Pancreas (tissue), 10 donors: ENCODE measurements at regions not wholly inside any gene's neighbourhood (a gene's known extent, or its start where the extent isn't known, plus 50 kb on each side); places are given as distances from the start of the nearest gene placed in this dataset.
A peak's percentile ranks its signal among the peaks of the same experiment; 100 is the strongest.

ENCODE experiments used
- ATAC-seq, 4 donors: fragments of 200-7000 bp; cut with Tn5 transposase; one replicate each; pipeline versions ENCODE4 v1.8.0 to v1.9.1; 2020; ENCODE audit warnings: mild to moderate bottlenecking in 4 of 4, moderate library complexity in 4 of 4
- DNase-seq, 6 donors: peaks; one replicate each; pipeline ENCODE4 v3.0.0-alpha.2; 2020
- FAIRE-seq: peaks from 2 replicates; lab custom pipeline; 2012; peaks lifted over from hg19 to GRCh38; lab: Jason Lieb, UNC
- H3K27ac ChIP-seq, 4 donors: fragments of 200-600 bp; sonication (generic); 1 replicate in 3 of 4; 2 replicates in 1 of 4; pipeline versions ENCODE4 v1.5.0 to v1.8.0; 2020
- H3K27me3 ChIP-seq, 4 donors: fragments of 200-600 bp; one replicate each; pipeline ENCODE4 v1.8.0; 2021
- H3K36me3 ChIP-seq, 3 donors: fragments of 200-600 bp; sonication (generic) in 1 of 3; one replicate each; pipeline versions ENCODE4 v1.5.0 to v1.8.0; 2020 to 2021
- H3K4me1 ChIP-seq, 3 donors: fragments of 200-600 bp; one replicate each; pipeline ENCODE4 v1.8.0; 2021
- H3K4me3 ChIP-seq, 4 donors: fragments of 200-600 bp; sonication (generic) in 2 of 4; one replicate each; pipeline versions ENCODE4 v1.5.0 to v1.8.0; 2020 to 2021
- H3K9me3 ChIP-seq, 4 donors: fragments of 200-600 bp; one replicate each; pipeline ENCODE4 v1.8.0; 2021
- WGBS, 2 donors: extraction: QIAGEN DNeasy Blood & Tissue Kit; methylation state at CpG; one replicate each; pipeline ENCODE4 v1.1.7; 2013; 5-methylcytosine and 5-hydroxymethylcytosine counted together
- intact Hi-C, 3 donors: fragments of 100-400 bp; cut with DNase I; formaldehyde crosslinking; loops; one replicate each; pipeline versions ENCODE4 v1.11.1 to v1.14.2; 2022
- TF ChIP-seq, protein P1 (sequence below), 4 donors: fragments of 200-600 bp; sonication (generic) in 3 of 4; IDR thresholded peaks; one replicate each; pipeline versions ENCODE4 v1.5.0 to v1.8.0; 2021; ENCODE audit warnings: antibody characterized with exemption in 4 of 4
- donor health status: healthy with polysubstance abuse.
- donor health status: DM: no; HTN: no; CAD: no; lungs with moderate emphysema.
- donor health status: DM: no; HTN: no; CAD: no.
- donor health status: control.
- donor health status: control.
- donor health status: Bipolar disorder and iron deficiency.
- donor health status: DM: yes; HTN: yes; CAD: no.
- donor health status: DM: no; HTN: no; CAD: no.
- donor health status: DM: no; HTN: no; CAD: no.
- donor health status: DM: yes; HTN: yes; CAD: no.

DNA sequence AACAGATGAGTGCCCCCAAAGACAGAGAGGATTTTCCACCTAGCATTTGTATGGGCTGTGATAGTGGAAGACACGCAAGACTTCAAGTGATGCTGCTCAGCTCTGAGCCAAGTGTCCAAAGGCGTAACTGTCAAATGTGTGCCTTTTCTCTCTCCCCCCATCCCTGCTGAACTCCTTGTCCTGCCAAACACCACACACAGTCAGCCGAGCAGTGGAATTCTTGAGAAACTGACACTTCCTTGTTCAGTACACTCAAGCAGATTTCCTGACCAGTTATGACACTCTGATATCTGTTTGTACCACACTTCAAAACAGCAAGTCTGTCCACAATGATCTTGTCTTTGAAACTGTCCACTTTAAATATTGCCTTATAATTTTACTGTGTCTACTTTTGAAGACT lies 166.4 kb downstream of the PIK3R1 start:
- no peak for ATAC-seq

DNA sequence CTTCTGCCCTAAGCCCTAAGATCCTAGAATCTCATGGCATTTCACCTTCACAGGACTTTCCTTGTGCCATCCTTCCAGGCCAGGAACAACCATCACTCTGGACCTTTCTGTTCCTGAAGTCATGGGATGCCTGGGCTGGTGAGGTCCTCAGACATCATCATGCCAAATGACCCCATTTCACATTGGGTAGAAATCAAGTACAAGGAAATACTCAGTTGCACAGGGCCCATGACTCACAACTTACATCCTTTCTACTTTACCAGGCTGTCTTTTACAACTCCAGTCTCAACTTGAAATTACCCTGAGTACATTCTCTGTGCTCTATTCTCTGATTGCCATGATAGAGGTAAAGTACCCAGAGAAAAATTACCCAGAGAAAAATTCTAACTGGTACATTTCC lies 167.1 kb downstream of the PIK3R1 start:
- no peaks in the 10 kb centered on the region for H3K9me3 ChIP-seq
- TF ChIP-seq, protein P1, sequence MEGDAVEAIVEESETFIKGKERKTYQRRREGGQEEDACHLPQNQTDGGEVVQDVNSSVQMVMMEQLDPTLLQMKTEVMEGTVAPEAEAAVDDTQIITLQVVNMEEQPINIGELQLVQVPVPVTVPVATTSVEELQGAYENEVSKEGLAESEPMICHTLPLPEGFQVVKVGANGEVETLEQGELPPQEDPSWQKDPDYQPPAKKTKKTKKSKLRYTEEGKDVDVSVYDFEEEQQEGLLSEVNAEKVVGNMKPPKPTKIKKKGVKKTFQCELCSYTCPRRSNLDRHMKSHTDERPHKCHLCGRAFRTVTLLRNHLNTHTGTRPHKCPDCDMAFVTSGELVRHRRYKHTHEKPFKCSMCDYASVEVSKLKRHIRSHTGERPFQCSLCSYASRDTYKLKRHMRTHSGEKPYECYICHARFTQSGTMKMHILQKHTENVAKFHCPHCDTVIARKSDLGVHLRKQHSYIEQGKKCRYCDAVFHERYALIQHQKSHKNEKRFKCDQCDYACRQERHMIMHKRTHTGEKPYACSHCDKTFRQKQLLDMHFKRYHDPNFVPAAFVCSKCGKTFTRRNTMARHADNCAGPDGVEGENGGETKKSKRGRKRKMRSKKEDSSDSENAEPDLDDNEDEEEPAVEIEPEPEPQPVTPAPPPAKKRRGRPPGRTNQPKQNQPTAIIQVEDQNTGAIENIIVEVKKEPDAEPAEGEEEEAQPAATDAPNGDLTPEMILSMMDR (IDR thresholded peaks at IDR 0.05): no peak
- ATAC-seq: peak in 1 of 4 donors; percentile 16
- H3K36me3 ChIP-seq: no peaks in the 10 kb centered on the region
- DNase-seq: no peak
- intact Hi-C loops: no loop called here
- FAIRE-seq: no peak
- H3K4me1 ChIP-seq: no peaks in the 10 kb centered on the region
- H3K4me3 ChIP-seq: no peak overlapping the region
- H3K27ac ChIP-seq: no peak overlapping the region
- no peaks in the 10 kb centered on the region for H3K27me3 ChIP-seq

More for the DNA sequence above, 166.4 kb downstream of the PIK3R1 start:
- Histone ChIP-seq H3K27ac (no peak overlapping the region), H3K4me3 (no peak overlapping the region), H3K36me3 (no peaks in the 10 kb centered on the region), H3K9me3 (no peaks in the 10 kb centered on the region), H3K4me1 (peaks cover 0 to 2% (median 0%) of the 10 kb centered on the region in 3 donors), H3K27me3 (no peaks in the 10 kb centered on the region)
- TF ChIP-seq, protein P1 (IDR thresholded peaks at IDR 0.05): no peak
- FAIRE-seq (no peak), DNase-seq (no peak)
- intact Hi-C loops: no loop called here
- WGBS, 2 donors: 85 to 91% methylated on average over 3 of the region's 3 CpGs

DNA sequence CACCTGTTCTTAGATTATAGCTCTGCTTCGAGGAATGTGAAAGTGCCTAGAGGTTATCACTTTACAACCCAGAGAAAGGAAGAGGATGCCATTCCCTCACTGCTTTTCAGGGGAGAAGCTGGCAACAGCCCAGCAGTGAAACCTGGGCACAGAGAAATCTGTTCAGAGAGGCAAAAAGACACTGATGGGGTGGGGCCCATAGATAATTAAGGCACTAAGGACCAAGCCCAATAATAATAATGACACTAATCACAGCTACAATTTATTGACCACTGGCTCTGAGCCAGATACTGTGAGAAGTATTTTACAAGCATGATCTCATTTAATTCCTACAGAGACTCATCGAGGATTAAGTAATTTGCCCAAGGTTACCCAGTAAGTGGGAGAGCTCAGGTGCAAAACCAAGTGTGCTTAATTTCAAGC lies 168.3 kb downstream of the PIK3R1 start:
- Histone ChIP-seq H3K27ac (no peak overlapping the region), H3K9me3 (no peaks in the 10 kb centered on the region), H3K4me3 (no peak overlapping the region), H3K27me3 (no peaks in the 10 kb centered on the region), H3K4me1 (no peaks in the 10 kb centered on the region), H3K36me3 (no peaks in the 10 kb centered on the region)
- DNase-seq: no peak
- no peak for FAIRE-seq
- ATAC-seq: no peak
- intact Hi-C loops: no loop called here
- TF ChIP-seq, protein P1 (IDR thresholded peaks at IDR 0.05): no peak
- 36 to 45% methylated on average over 2 of the region's 2 CpGs for WGBS, 2 donors

DNA sequence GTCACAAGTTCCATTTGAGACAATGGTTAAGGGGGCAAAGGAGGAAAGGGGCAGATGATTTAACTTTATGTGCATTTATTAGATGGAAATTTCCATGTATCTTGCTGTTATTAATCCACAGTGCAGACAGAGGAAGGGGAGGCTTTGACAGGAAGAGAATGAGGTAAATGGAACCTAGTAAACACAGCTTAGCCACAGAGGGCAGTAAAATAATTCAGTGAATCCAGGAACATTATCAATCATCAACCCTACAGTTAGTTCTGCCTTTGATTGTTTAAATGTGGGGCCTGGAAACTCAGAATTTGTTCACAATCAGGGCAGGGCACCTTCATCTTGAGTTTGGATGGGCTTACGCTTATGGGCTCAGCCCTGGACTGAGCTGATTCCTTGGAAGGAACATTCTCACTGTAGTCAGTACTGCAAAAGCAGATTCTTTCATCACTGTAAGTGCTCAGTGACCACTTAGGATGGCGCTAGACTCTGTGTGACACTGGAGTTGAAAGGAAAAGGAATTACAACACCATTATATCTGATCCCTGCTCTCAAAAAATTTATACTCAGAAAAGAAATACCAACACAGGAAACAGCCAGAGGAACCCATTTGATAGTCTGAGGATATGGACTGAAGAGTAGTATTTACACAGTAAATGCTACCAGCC lies 169.5 kb downstream of the PIK3R1 start:
- WGBS, 2 donors: 96 to 100% methylated on average over 2 of the region's 2 CpGs
- FAIRE-seq: no peak

DNA sequence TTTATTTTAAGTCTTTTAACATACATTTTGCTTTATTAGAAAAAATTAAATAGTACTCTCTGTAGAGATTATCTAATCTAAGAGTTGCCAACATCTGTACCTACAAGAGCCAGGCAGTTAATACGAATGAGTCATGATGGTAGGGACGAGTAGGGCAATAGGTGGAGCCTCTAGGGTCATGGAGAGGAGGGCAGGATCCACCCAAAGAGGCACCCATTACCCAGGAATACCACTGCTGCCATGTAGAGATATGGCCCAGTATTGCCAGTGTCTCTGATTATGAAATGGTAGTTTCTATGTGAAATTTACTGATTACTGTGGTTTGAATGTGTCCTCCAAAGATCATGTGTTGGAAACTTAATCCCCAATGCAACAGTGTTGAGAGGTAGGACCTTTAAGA lies 170.4 kb downstream of the PIK3R1 start:
- no peaks in the 10 kb centered on the region for H3K4me1 ChIP-seq
- intact Hi-C loops: no loop called here
- no peak overlapping the region for H3K27ac ChIP-seq
- no peaks in the 10 kb centered on the region for H3K36me3 ChIP-seq
- H3K9me3 ChIP-seq: no peaks in the 10 kb centered on the region
- WGBS, 2 donors: 65 to 74% methylated on average over 2 of the region's 2 CpGs
- DNase-seq: no peak
- no peaks in the 10 kb centered on the region for H3K27me3 ChIP-seq
- H3K4me3 ChIP-seq: no peak overlapping the region
- no peak for FAIRE-seq
- TF ChIP-seq, protein P1 (IDR thresholded peaks at IDR 0.05): no peak
- no peak for ATAC-seq

More for the DNA sequence above, 169.5 kb downstream of the PIK3R1 start:
- DNase-seq (no peak), ATAC-seq (no peak)
- intact Hi-C loops: no loop called here
- TF ChIP-seq, protein P1 (IDR thresholded peaks at IDR 0.05): no peak
- no peaks in the 10 kb centered on the region for H3K36me3 ChIP-seq
- H3K27ac ChIP-seq: no peak overlapping the region
- no peak overlapping the region for H3K4me3 ChIP-seq
- H3K27me3 ChIP-seq: no peaks in the 10 kb centered on the region
- H3K9me3 ChIP-seq: no peaks in the 10 kb centered on the region
- H3K4me1 ChIP-seq: no peaks in the 10 kb centered on the region
